SK-N-MC (cell line): ENCODE measurements at regions not wholly inside any gene's neighbourhood (a gene's known extent, or its start where the extent isn't known, plus 50 kb on each side); places are given as distances from the start of the nearest gene placed in this dataset.

Experiments
- FOXP2 ChIP-seq: optimal IDR thresholded peaks from 2 replicates; pipeline ENCODE3; 2011; ENCODE audit warnings: mild to moderate bottlenecking, moderate library complexity; ENCODE audit not compliant: insufficient read depth; ENCODE audit errors: extremely low read length, control extremely low read depth
- POLR2AphosphoS5 ChIP-seq: IDR thresholded peaks from 2 replicates; pipeline ENCODE4 v1.6.1; 2012; ENCODE audit warnings: mild to moderate bottlenecking, low read depth, low read length, borderline replicate concordance

DNA sequence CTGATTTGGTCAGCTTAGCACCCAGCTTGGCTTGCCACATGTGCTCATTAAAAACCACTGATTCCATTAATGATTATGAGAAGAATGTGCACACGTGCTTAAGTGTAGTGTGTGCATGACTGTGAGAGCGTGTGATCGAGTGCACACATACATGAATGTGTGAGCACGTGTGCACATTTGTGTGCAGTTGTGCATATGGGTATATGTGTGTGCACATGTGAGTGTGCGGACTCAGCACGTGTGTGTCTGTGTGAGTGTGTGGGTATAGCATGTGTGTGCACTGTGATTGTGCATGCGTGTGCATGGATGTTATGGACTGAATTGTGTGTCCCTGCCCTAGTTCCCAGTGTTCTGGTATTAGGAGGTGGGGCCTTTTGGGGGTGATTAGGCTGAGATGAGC, 202.1 kb upstream of the ZNF536 start:
- no peak for TF ChIP-seq FOXP2
- no peak for TF ChIP-seq POLR2AphosphoS5
